GM19328 (cell line): ENCODE measurements at regions not wholly inside any gene's neighbourhood (a gene's known extent, or its start where the extent isn't known, plus 50 kb on each side); places are given as distances from the start of the nearest gene placed in this dataset.

ENCODE experiments used
- ATAC-seq: cut with Tn5 transposase; IDR thresholded peaks from one replicate; pipeline ENCODE4 v1.9.1; 2021; ENCODE audit warnings: mild to moderate bottlenecking, moderate library complexity; ENCODE audit not compliant: unreplicated experiment

- ATAC-seq: no peak
Measured at GRCh38 chr12:81819991-81820633, 61.0 kb upstream of the PPFIA2 start.

- no peak for ATAC-seq
Measured at GRCh38 chr12:81815611-81816010, 56.5 kb upstream of the PPFIA2 start.

GRCh38 chr12:81811778-81812125, 52.6 kb upstream of the PPFIA2 start:
- no peak for ATAC-seq

- ATAC-seq: no peak
Measured at GRCh38 chr12:81811061-81811777, 52.1 kb upstream of the PPFIA2 start.

- peak; percentile 64 for ATAC-seq
Measured at GRCh38 chr12:81809829-81810595, 50.9 kb upstream of the PPFIA2 start.

- no peak for ATAC-seq
Measured at GRCh38 chr12:81809113-81809777, 50.1 kb upstream of the PPFIA2 start.
